CD4-positive, alpha-beta T cell (primary cell): ENCODE measurements at regions not wholly inside any gene's neighbourhood (a gene's known extent, or its start where the extent isn't known, plus 50 kb on each side); places are given as distances from the start of the nearest gene placed in this dataset.

Experiments used
- ATAC-seq: fragments of 200-7000 bp; cut with Tn5 transposase; one replicate; pipeline ENCODE4 v1.10.0; 2022; ENCODE audit warnings: mild to moderate bottlenecking; ENCODE audit not compliant: poor library complexity
- CTCF ChIA-PET: fragments of 350-600 bp; sonication (Branson Sonifier 250); formaldehyde crosslinking; loops from one replicate; lab custom pipeline; 2021; ENCODE audit warnings: antibody characterized with exemption, inconsistent platforms; lab: Charles Lee
- POLR2A ChIA-PET: fragments of 350-600 bp; sonication (Branson Sonifier 250); formaldehyde crosslinking; loops from one replicate; lab custom pipeline; 2021; ENCODE audit warnings: antibody characterized with exemption, inconsistent platforms; lab: Charles Lee
- DNase-seq, 14 experiments: peaks; one replicate each; pipeline ENCODE4 v3.0.0-alpha.2; 2013 to 2020; ENCODE audit warnings: mixed read lengths in 2 of 14
- H3K27ac ChIP-seq, 2 donors: one replicate each; pipeline versions ENCODE4 v1.5.1 to v1.7.0; 2013; ENCODE audit warnings: low read length in 2 of 2, low read depth in 1 of 2, mild to moderate bottlenecking in 1 of 2
- H3K27me3 ChIP-seq, 2 experiments: 1 replicate in 1 of 2; 2 replicates in 1 of 2; pipeline versions ENCODE4 v1.6.1 to v1.7.0; 2013; ENCODE audit warnings: low read length in 2 of 2, control low read depth in 1 of 2, mild to moderate bottlenecking in 1 of 2, moderate library complexity in 1 of 2; ENCODE audit not compliant: insufficient read depth in 2 of 2, control insufficient read depth in 1 of 2
- H3K36me3 ChIP-seq: one replicate; pipeline ENCODE4 v1.6.1; 2013; ENCODE audit warnings: low read length, control low read depth; ENCODE audit not compliant: insufficient read depth
- H3K4me1 ChIP-seq: one replicate; pipeline ENCODE4 v1.6.1; 2013; ENCODE audit warnings: low read length, control low read depth; ENCODE audit not compliant: insufficient read depth
- H3K4me3 ChIP-seq: one replicate; pipeline ENCODE4 v1.5.1; 2013; ENCODE audit warnings: mild to moderate bottlenecking, low read length, moderate library complexity
- H3K9me3 ChIP-seq, 2 experiments: 1 replicate in 1 of 2; 2 replicates in 1 of 2; pipeline versions ENCODE4 v1.6.1 to v1.7.0; 2013; ENCODE audit warnings: low read length in 2 of 2, mild to moderate bottlenecking in 2 of 2, control low read depth in 1 of 2, moderate library complexity in 1 of 2; ENCODE audit not compliant: control insufficient read depth in 1 of 2, insufficient read depth in 1 of 2
- H3K27ac Mint-ChIP-seq: one replicate; pipeline ENCODE4 v1.8.0; 2020; ENCODE audit warnings: mixed read lengths
- H3K27me3 Mint-ChIP-seq: one replicate; pipeline ENCODE4 v1.8.0; 2021; ENCODE audit warnings: mixed read lengths
- H3K36me3 Mint-ChIP-seq: one replicate; pipeline ENCODE4 v1.8.0; 2021; ENCODE audit warnings: low read depth, mixed read lengths
- H3K4me1 Mint-ChIP-seq: one replicate; pipeline ENCODE4 v1.8.0; 2021; ENCODE audit warnings: low read depth, mixed read lengths
- H3K4me3 Mint-ChIP-seq: one replicate; pipeline ENCODE4 v1.8.0; 2020; ENCODE audit warnings: mild to moderate bottlenecking, mixed read lengths
- H3K9me3 Mint-ChIP-seq: one replicate; pipeline ENCODE4 v1.8.0; 2020; ENCODE audit warnings: mixed read lengths
- CTCF ChIP-seq: fragments of 200-600 bp; IDR thresholded peaks from one replicate; pipeline ENCODE4 v1.8.0; 2022; ENCODE audit warnings: antibody characterized with exemption, mild to moderate bottlenecking
- intact Hi-C, 2 experiments: fragments of 100-400 bp; cut with DNase I in 1 of 2; cut with micrococcal nuclease in 1 of 2; formaldehyde crosslinking; loops; one replicate each; pipeline versions ENCODE4 v1.15.1 to v1.9.0; 2023 to 2025; cut with DNase I, micrococcal nuclease

- CTCF ChIA-PET: no interaction called here
- no peak for ATAC-seq
- no peaks in the 10 kb centered on the region for H3K9me3 ChIP-seq
- Mint-ChIP-seq H3K36me3 (no peaks in the 10 kb centered on the region), H3K27me3 (no peaks in the 10 kb centered on the region), H3K4me1 (no peaks in the 10 kb centered on the region), H3K4me3 (no peak overlapping the region), H3K27ac (no peak overlapping the region), H3K9me3 (peaks cover 9% of the 10 kb centered on the region)
- no peak overlapping the region for H3K27ac ChIP-seq
- no peak overlapping the region for H3K4me3 ChIP-seq
- H3K36me3 ChIP-seq: no peaks in the 10 kb centered on the region
- no peaks in the 10 kb centered on the region for H3K27me3 ChIP-seq
- intact Hi-C loops: no loop called here
- H3K4me1 ChIP-seq: no peaks in the 10 kb centered on the region
- TF ChIP-seq CTCF: no peak
- no peak for DNase-seq
- POLR2A ChIA-PET: no interaction called here
Measured at GRCh38 chr12:97813301-97813700, 350.7 kb downstream of the RMST start.

- Mint-ChIP-seq H3K4me1 (no peaks in the 10 kb centered on the region), H3K9me3 (no peaks in the 10 kb centered on the region), H3K27ac (no peak overlapping the region), H3K36me3 (no peaks in the 10 kb centered on the region), H3K4me3 (no peak overlapping the region), H3K27me3 (no peaks in the 10 kb centered on the region)
- Histone ChIP-seq H3K4me1 (no peaks in the 10 kb centered on the region), H3K27ac (no peak overlapping the region), H3K4me3 (no peak overlapping the region), H3K27me3 (no peaks in the 10 kb centered on the region), H3K36me3 (no peaks in the 10 kb centered on the region), H3K9me3 (no peaks in the 10 kb centered on the region)
- no peak for ATAC-seq
- intact Hi-C loops: no loop called here
- TF ChIP-seq CTCF: no peak
- no peak for DNase-seq
- ChIA-PET POLR2A (no interaction called here), CTCF (no interaction called here)
Measured at GRCh38 chr12:97821806-97822205, 359.2 kb downstream of the RMST start.

- no peaks in the 10 kb centered on the region for H3K27me3 Mint-ChIP-seq
- no peaks in the 10 kb centered on the region for H3K4me1 ChIP-seq
- ATAC-seq (no peak), DNase-seq (no peak)
- no peaks in the 10 kb centered on the region for H3K27me3 ChIP-seq
- no peak for TF ChIP-seq CTCF
- ChIA-PET CTCF (no interaction called here), POLR2A (no interaction called here)
- intact Hi-C loops: no loop called here
- H3K4me3 Mint-ChIP-seq: no peak overlapping the region
- H3K27ac Mint-ChIP-seq: no peak overlapping the region
- H3K27ac ChIP-seq: no peak overlapping the region
- no peaks in the 10 kb centered on the region for H3K36me3 Mint-ChIP-seq
- H3K4me1 Mint-ChIP-seq: no peaks in the 10 kb centered on the region
- no peaks in the 10 kb centered on the region for H3K9me3 ChIP-seq
- H3K36me3 ChIP-seq: no peaks in the 10 kb centered on the region
- H3K4me3 ChIP-seq: no peak overlapping the region
- peaks cover 2% of the 10 kb centered on the region for H3K9me3 Mint-ChIP-seq
Measured at GRCh38 chr12:97835541-97835940, 372.9 kb downstream of the RMST start.
